ENCODE measurements at regions not wholly inside any gene's neighbourhood (a gene's known extent, or its start where the extent isn't known, plus 50 kb on each side); places are given as distances from the start of the nearest gene placed in this dataset.

GRCh38 chr1:182288749-182289604 lies 102.6 kb downstream of the GLUL start (continued):
- TF ChIP-seq ZHX2 (IDR thresholded peaks at IDR 0.05; ENCODE audit: low read depth): no peak
- no peak for TF ChIP-seq ZHX2 (CRISPR knock-in tag; IDR thresholded peaks at IDR 0.05; ENCODE audit: borderline replicate concordance)
- no peak for TF ChIP-seq ZNF737 (CRISPR knock-in tag; IDR thresholded peaks at IDR 0.05; ENCODE audit: borderline replicate concordance)
- no peak for TF ChIP-seq DMAP1 (CRISPR knock-in tag; IDR thresholded peaks at IDR 0.05)
- TF ChIP-seq MLXIP (CRISPR knock-in tag; IDR thresholded peaks at IDR 0.05; ENCODE audit: borderline replicate concordance): no peak
- TF ChIP-seq ATF7 (IDR thresholded peaks at IDR 0.05): no peak
- TF ChIP-seq ATF7 (CRISPR knock-in tag; IDR thresholded peaks at IDR 0.05): no peak
- 0 out of 2 replicates have a peak, but pooled peaks have one; percentile 18 for TF ChIP-seq KDM4B (CRISPR knock-in tag; IDR thresholded peaks at IDR 0.05)
- no peak for TF ChIP-seq ZNF775 (CRISPR knock-in tag; IDR thresholded peaks at IDR 0.05; ENCODE audit: borderline replicate concordance)
- TF ChIP-seq ATF4 (CRISPR knock-in tag; IDR thresholded peaks at IDR 0.05): no peak
- no peak for TF ChIP-seq NKX3-1 (CRISPR knock-in tag; IDR thresholded peaks at IDR 0.05)
- TF ChIP-seq ZNF207 (IDR thresholded peaks at IDR 0.05; ENCODE audit: borderline replicate concordance): no peak
- peak; percentile 42; the same call in 1 of the 2 replicates for TF ChIP-seq ZNF121 (CRISPR knock-in tag; IDR thresholded peaks at IDR 0.05)
- peak; percentile 46 for TF ChIP-seq CBX1 (IDR thresholded peaks at IDR 0.05; ENCODE audit: low read depth)
- no peak for TF ChIP-seq ZBTB44 (CRISPR knock-in tag; IDR thresholded peaks at IDR 0.05)
- peak; percentile 86 for TF ChIP-seq ZNF644 (CRISPR knock-in tag; IDR thresholded peaks at IDR 0.05; ENCODE audit: low read depth)
- no peak for TF ChIP-seq ZNF251 (CRISPR knock-in tag; IDR thresholded peaks at IDR 0.05)
